Mucosa of descending colon (tissue), 3 donors: ENCODE measurements at regions not wholly inside any gene's neighbourhood (a gene's known extent, or its start where the extent isn't known, plus 50 kb on each side); places are given as distances from the start of the nearest gene placed in this dataset.

Experiments
- ATAC-seq: fragments of 200-7000 bp; cut with Tn5 transposase; one replicate; pipeline ENCODE4 v1.9.1; 2020; ENCODE audit warnings: mild to moderate bottlenecking, moderate library complexity
- DNase-seq, 3 donors: peaks; one replicate each; pipeline ENCODE4 v3.0.0-alpha.2; 2020
- H3K36me3 ChIP-seq: fragments of 200-600 bp; one replicate; pipeline ENCODE4 v1.8.0; 2021; ENCODE audit warnings: low read depth, mild to moderate bottlenecking
- H3K4me1 ChIP-seq: fragments of 200-600 bp; one replicate; pipeline ENCODE4 v1.8.0; 2021; ENCODE audit warnings: low read depth, mild to moderate bottlenecking
- H3K4me3 ChIP-seq: fragments of 200-600 bp; one replicate; pipeline ENCODE4 v1.8.0; 2021; ENCODE audit warnings: mild to moderate bottlenecking
- H3K9me3 ChIP-seq: fragments of 200-600 bp; one replicate; pipeline ENCODE4 v1.8.0; 2021; ENCODE audit warnings: mild to moderate bottlenecking
- CTCF ChIP-seq: fragments of 200-600 bp; IDR thresholded peaks from one replicate; pipeline ENCODE4 v1.8.0; 2022; ENCODE audit warnings: antibody characterized with exemption, mild to moderate bottlenecking
- intact Hi-C, 2 donors: fragments of 100-400 bp; cut with DNase I in 1 of 2; cut with micrococcal nuclease in 1 of 2; formaldehyde crosslinking; loops; one replicate each; pipeline versions ENCODE4 v1.11.0 to v1.11.1; 2022; cut with DNase I, micrococcal nuclease
- donor health status: DM: no; HTN: no; CAD: no; lungs with moderate emphysema.
- donor health status: DM: no; HTN: no; CAD: no.
- donor health status: DM: no; HTN: yes; CAD: no.

GRCh38 chr5:106940301-106940846, 730.4 kb downstream of the EFNA5 start:
- ATAC-seq (no peak), DNase-seq (no peak)
- intact Hi-C loops: no loop called here
- no peaks in the 10 kb centered on the region for H3K9me3 ChIP-seq
- H3K36me3 ChIP-seq: no peaks in the 10 kb centered on the region
- TF ChIP-seq CTCF: no peak
- H3K4me3 ChIP-seq: no peak overlapping the region
- H3K4me1 ChIP-seq: no peaks in the 10 kb centered on the region

DNA sequence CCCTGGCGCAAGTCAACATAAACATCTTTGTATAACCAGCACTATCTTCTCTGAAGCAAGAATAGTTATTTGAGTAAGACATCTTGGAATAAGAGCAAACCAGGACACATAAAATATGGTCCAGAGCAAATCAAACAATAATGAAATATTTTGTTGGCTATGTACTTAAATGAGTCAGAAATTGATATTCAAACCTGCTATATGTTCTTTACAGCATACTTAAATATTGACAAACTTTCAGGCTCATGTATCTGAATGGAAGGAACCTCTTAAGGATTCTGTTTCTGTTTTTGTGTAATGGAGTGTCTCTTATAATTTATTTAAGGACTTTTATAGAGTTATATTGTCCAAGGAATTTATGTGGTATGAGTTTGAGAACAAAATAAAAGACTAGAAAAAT, 747.3 kb downstream of the EFNA5 start:
- Histone ChIP-seq H3K4me3 (no peak overlapping the region), H3K36me3 (no peaks in the 10 kb centered on the region), H3K4me1 (no peaks in the 10 kb centered on the region), H3K9me3 (no peaks in the 10 kb centered on the region)
- DNase-seq (no peak), ATAC-seq (no peak)
- intact Hi-C loops: no loop called here
- TF ChIP-seq CTCF: no peak

- no peak for TF ChIP-seq CTCF
- H3K4me3 ChIP-seq: no peak overlapping the region
- intact Hi-C loops: no loop called here
- H3K9me3 ChIP-seq: no peaks in the 10 kb centered on the region
- ATAC-seq (no peak), DNase-seq (no peak)
- H3K4me1 ChIP-seq: no peaks in the 10 kb centered on the region
- H3K36me3 ChIP-seq: no peaks in the 10 kb centered on the region
Measured at GRCh38 chr5:106921567-106921966, 749.2 kb downstream of the EFNA5 start.

GRCh38 chr5:106910486-106910885, 760.3 kb downstream of the EFNA5 start:
- Histone ChIP-seq H3K4me1 (no peaks in the 10 kb centered on the region), H3K36me3 (no peaks in the 10 kb centered on the region), H3K4me3 (no peak overlapping the region), H3K9me3 (no peaks in the 10 kb centered on the region)
- ATAC-seq (no peak), DNase-seq (no peak)
- intact Hi-C loops: no loop called here
- TF ChIP-seq CTCF: no peak

DNA sequence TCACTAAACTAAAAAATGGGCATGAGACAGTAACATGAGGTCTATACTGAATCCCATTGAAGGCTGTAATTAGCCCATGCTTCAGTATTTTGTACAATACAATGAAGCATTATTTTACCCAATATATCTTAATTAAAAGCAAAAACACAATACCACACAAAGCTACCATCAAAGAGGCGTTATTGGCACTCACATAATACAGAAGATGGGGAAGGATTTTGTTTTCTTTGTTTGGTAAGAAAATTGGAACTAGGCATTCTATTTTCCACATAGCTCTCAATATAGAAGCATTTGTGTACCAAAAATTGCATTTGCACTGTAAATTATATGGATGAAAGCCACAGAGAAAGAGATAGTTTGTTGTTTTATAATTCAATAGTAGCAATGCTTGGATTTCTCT, 761.0 kb downstream of the EFNA5 start:
- no peak for TF ChIP-seq CTCF
- no peaks in the 10 kb centered on the region for H3K9me3 ChIP-seq
- DNase-seq (no peak), ATAC-seq (no peak)
- intact Hi-C loops: no loop called here
- H3K36me3 ChIP-seq: no peaks in the 10 kb centered on the region
- no peak overlapping the region for H3K4me3 ChIP-seq
- no peaks in the 10 kb centered on the region for H3K4me1 ChIP-seq

DNA sequence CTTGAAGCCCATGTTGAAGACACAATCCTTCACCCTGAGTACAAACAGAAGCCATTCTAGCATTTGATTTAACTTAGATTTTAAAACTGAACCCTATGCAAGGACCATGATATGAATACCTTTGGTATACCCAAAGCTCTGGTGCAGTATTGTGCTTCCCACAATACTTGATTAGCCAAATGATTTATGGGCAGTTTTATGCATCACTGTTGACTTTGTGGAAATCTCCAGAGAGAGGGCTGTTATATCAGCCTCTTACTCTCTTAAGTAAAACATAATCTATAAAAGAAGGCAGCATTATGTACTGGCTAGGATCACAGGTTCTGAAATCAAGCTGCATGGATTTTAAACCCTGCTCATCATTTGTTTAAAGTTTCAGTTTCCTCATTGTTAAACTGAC, 762.8 kb downstream of the EFNA5 start:
- intact Hi-C loops: no loop called here
- no peak for ATAC-seq
- Histone ChIP-seq H3K36me3 (no peaks in the 10 kb centered on the region), H3K4me1 (no peaks in the 10 kb centered on the region), H3K4me3 (no peak overlapping the region), H3K9me3 (no peaks in the 10 kb centered on the region)
- DNase-seq: no peak
- TF ChIP-seq CTCF: no peak
